GM12892 (cell line): ENCODE measurements at regions not wholly inside any gene's neighbourhood (a gene's known extent, or its start where the extent isn't known, plus 50 kb on each side); places are given as distances from the start of the nearest gene placed in this dataset.

Experiments
- POLR2A ChIP-seq: IDR thresholded peaks from 2 replicates; pipeline ENCODE4 v1.6.1; 2011; ENCODE audit warnings: low read depth, low read length, control low read depth
- POLR2AphosphoS5 ChIP-seq: IDR thresholded peaks from 2 replicates; pipeline ENCODE4 v1.6.1; 2011; ENCODE audit warnings: low read depth, low read length, control low read depth
- TAF1 ChIP-seq: IDR thresholded peaks from 2 replicates; pipeline ENCODE4 v1.6.1; 2011; ENCODE audit warnings: low read depth, mild to moderate bottlenecking, control low read depth, low read length, borderline replicate concordance

DNA sequence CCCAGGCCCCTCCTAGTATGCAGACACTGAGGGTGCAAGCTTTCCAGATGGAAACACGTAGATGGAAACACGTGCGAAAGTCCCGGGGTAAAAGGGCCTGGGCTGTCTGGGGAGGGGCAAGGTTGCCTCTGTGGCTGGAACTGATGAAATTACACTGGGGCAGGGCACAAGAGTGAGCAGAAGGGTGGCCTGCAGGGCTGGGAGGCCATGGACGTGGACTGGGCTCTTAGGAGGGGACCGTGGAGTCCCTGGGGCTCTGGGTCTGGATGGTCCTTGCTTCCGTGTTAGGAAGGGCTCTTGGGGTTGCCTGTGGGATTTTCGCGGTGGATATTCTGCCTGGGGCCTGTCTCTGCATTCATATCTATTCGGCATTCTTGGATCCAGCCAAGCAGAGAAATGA, 63.3 kb downstream of the IRX1 start:
- TF ChIP-seq POLR2A (no peak), POLR2AphosphoS5 (no peak), TAF1 (no peak)
